HUES6 (cell line): ENCODE measurements at regions not wholly inside any gene's neighbourhood (a gene's known extent, or its start where the extent isn't known, plus 50 kb on each side); places are given as distances from the start of the nearest gene placed in this dataset.

Experiments
- H3K27ac ChIP-seq: 2 replicates; pipeline ENCODE4 v1.7.0; 2013; ENCODE audit warnings: low read depth, mild to moderate bottlenecking, low read length, inconsistent platforms
- H3K27me3 ChIP-seq: 2 replicates; pipeline ENCODE4 v1.6.1; 2013; ENCODE audit warnings: low read length; ENCODE audit not compliant: control insufficient read depth, insufficient read depth
- H3K36me3 ChIP-seq: 2 replicates; pipeline ENCODE4 v1.6.1; 2013; ENCODE audit warnings: low read length; ENCODE audit not compliant: control insufficient read depth, insufficient read depth
- H3K4me1 ChIP-seq: 2 replicates; pipeline ENCODE4 v1.6.1; 2013; ENCODE audit warnings: low read length; ENCODE audit not compliant: control insufficient read depth, insufficient read depth
- H3K4me3 ChIP-seq: 2 replicates; pipeline ENCODE4 v1.5.1; 2013; ENCODE audit warnings: low read depth, low read length
- H3K9ac ChIP-seq: one replicate; pipeline ENCODE4 v1.6.1; 2013; ENCODE audit warnings: mild to moderate bottlenecking, low read length
- H3K9me3 ChIP-seq: 2 replicates; pipeline ENCODE4 v1.6.1; 2013; ENCODE audit warnings: low read depth, low read length; ENCODE audit not compliant: control insufficient read depth, insufficient read depth

- no peak overlapping the region for H3K4me3 ChIP-seq
- no peak overlapping the region for H3K9ac ChIP-seq
- no peaks in the 10 kb centered on the region for H3K36me3 ChIP-seq
- H3K27me3 ChIP-seq, result no peaks in the 10 kb centered on the region
- no peaks in the 10 kb centered on the region for H3K9me3 ChIP-seq
- no peaks in the 10 kb centered on the region for H3K4me1 ChIP-seq
- H3K27ac ChIP-seq, result no peak overlapping the region
Observed at GRCh38 chr2:139778732-139779131, 998.5 kb upstream of the NXPH2 start.

- H3K9ac ChIP-seq, result no peak overlapping the region
- no peak overlapping the region for H3K4me3 ChIP-seq
- H3K9me3 ChIP-seq, result no peaks in the 10 kb centered on the region
- H3K36me3 ChIP-seq, result no peaks in the 10 kb centered on the region
- no peak overlapping the region for H3K27ac ChIP-seq
- H3K4me1 ChIP-seq, result no peaks in the 10 kb centered on the region
- H3K27me3 ChIP-seq, result no peaks in the 10 kb centered on the region
Observed at GRCh38 chr2:139773720-139774277, 993.6 kb upstream of the NXPH2 start.

GRCh38 chr2:139769633-139770032 lies 989.4 kb upstream of the NXPH2 start:
- no peak overlapping the region for H3K9ac ChIP-seq
- no peak overlapping the region for H3K4me3 ChIP-seq
- no peaks in the 10 kb centered on the region for H3K27me3 ChIP-seq
- no peaks in the 10 kb centered on the region for H3K9me3 ChIP-seq
- H3K27ac ChIP-seq, result no peak overlapping the region
- H3K4me1 ChIP-seq, result no peaks in the 10 kb centered on the region
- no peaks in the 10 kb centered on the region for H3K36me3 ChIP-seq

- no peaks in the 10 kb centered on the region for H3K4me1 ChIP-seq
- H3K36me3 ChIP-seq, result no peaks in the 10 kb centered on the region
- no peaks in the 10 kb centered on the region for H3K9me3 ChIP-seq
- H3K4me3 ChIP-seq, result no peak overlapping the region
- H3K9ac ChIP-seq, result no peak overlapping the region
- no peak overlapping the region for H3K27ac ChIP-seq
- no peaks in the 10 kb centered on the region for H3K27me3 ChIP-seq
Observed at GRCh38 chr2:139763705-139764104, 983.5 kb upstream of the NXPH2 start.

- Histone ChIP-seq H3K4me1 (no peaks in the 10 kb centered on the region), H3K27ac (no peak overlapping the region), H3K9ac (no peak overlapping the region), H3K36me3 (no peaks in the 10 kb centered on the region), H3K27me3 (no peaks in the 10 kb centered on the region), H3K4me3 (no peak overlapping the region), H3K9me3 (peaks cover 7% of the 10 kb centered on the region; the same call in 1 of the 2 replicates)
Observed at GRCh38 chr2:139759000-139759505, 978.9 kb upstream of the NXPH2 start.

- H3K9ac ChIP-seq, result no peak overlapping the region
- no peak overlapping the region for H3K27ac ChIP-seq
- no peaks in the 10 kb centered on the region for H3K27me3 ChIP-seq
- no peaks in the 10 kb centered on the region for H3K36me3 ChIP-seq
- no peaks in the 10 kb centered on the region for H3K4me1 ChIP-seq
- 0 out of 2 replicates have a peak, but pooled peaks cover 7% of the 10 kb centered on the region for H3K9me3 ChIP-seq
- H3K4me3 ChIP-seq, result no peak overlapping the region
Observed at GRCh38 chr2:139746901-139747300, 966.7 kb upstream of the NXPH2 start.

GRCh38 chr2:139744273-139744672 lies 964.1 kb upstream of the NXPH2 start:
- Histone ChIP-seq H3K4me3 (no peak overlapping the region), H3K27ac (no peak overlapping the region)

GRCh38 chr2:139742216-139743172 lies 962.3 kb upstream of the NXPH2 start:
- Histone ChIP-seq H3K4me3 (no peak overlapping the region), H3K27ac (no peak overlapping the region), H3K4me1 (no peaks in the 10 kb centered on the region), H3K27me3 (no peaks in the 10 kb centered on the region), H3K9me3 (no peaks in the 10 kb centered on the region), H3K9ac (no peak overlapping the region), H3K36me3 (no peaks in the 10 kb centered on the region)

More at GRCh38 chr2:139744273-139744672, 964.1 kb upstream of the NXPH2 start:
- Histone ChIP-seq H3K36me3 (no peaks in the 10 kb centered on the region), H3K9me3 (no peaks in the 10 kb centered on the region), H3K9ac (no peak overlapping the region), H3K4me1 (no peaks in the 10 kb centered on the region), H3K27me3 (no peaks in the 10 kb centered on the region)

GRCh38 chr2:139737659-139738058 lies 957.5 kb upstream of the NXPH2 start:
- Histone ChIP-seq H3K9me3 (no peaks in the 10 kb centered on the region), H3K4me1 (no peaks in the 10 kb centered on the region), H3K27ac (no peak overlapping the region), H3K9ac (no peak overlapping the region), H3K36me3 (no peaks in the 10 kb centered on the region), H3K4me3 (no peak overlapping the region), H3K27me3 (no peaks in the 10 kb centered on the region)

- H3K9ac ChIP-seq, result no peak overlapping the region
- H3K36me3 ChIP-seq, result no peaks in the 10 kb centered on the region
- no peak overlapping the region for H3K27ac ChIP-seq
- H3K9me3 ChIP-seq, result peaks cover 7% of the 10 kb centered on the region
- peaks cover 8% of the 10 kb centered on the region for H3K4me1 ChIP-seq
- H3K4me3 ChIP-seq, result no peak overlapping the region
- H3K27me3 ChIP-seq, result no peaks in the 10 kb centered on the region
Observed at GRCh38 chr2:139730197-139730596, 950.0 kb upstream of the NXPH2 start.

- Histone ChIP-seq H3K36me3 (no peaks in the 10 kb centered on the region), H3K9me3 (no peaks in the 10 kb centered on the region), H3K27me3 (no peaks in the 10 kb centered on the region; the same call in 1 of the 2 replicates), H3K4me3 (no peak overlapping the region), H3K4me1 (peaks cover 42% of the 10 kb centered on the region), H3K9ac (no peak overlapping the region), H3K27ac (peak overlapping the region; percentile 5; the same call in 1 of the 2 replicates)
Observed at GRCh38 chr2:139721411-139721995, 941.3 kb upstream of the NXPH2 start.
